ENCODE measurements at regions not wholly inside any gene's neighbourhood (a gene's known extent, or its start where the extent isn't known, plus 50 kb on each side); places are given as distances from the start of the nearest gene placed in this dataset.

- TF ChIP-seq POLR2A (IDR thresholded peaks at IDR 0.05; ENCODE audit: low read depth, low read length), result no peak
- no peak for TF ChIP-seq TAF1 (IDR thresholded peaks at IDR 0.05; ENCODE audit: low read depth, low read length)
- TF ChIP-seq POU2F2 (IDR thresholded peaks at IDR 0.05; ENCODE audit: low read depth, low read length), result no peak
- TF ChIP-seq SPI1 (IDR thresholded peaks at IDR 0.05; ENCODE audit: low read depth, low read length), result no peak
- TF ChIP-seq POLR2AphosphoS5 (IDR thresholded peaks at IDR 0.05; ENCODE audit: low read depth, low read length), result no peak
- TF ChIP-seq PAX5 (IDR thresholded peaks at IDR 0.05; ENCODE audit: insufficient read depth, low read length, severe bottlenecking), result no peak
- no peak for FAIRE-seq
- DNase-seq (ENCODE audit: insufficient read length, low spot score), result no peak
Observed at GRCh38 chr15:62945760-62946159, 96.8 kb upstream of the TPM1 start.

- FAIRE-seq (no peak), DNase-seq (ENCODE audit: insufficient read length, low spot score) (no peak)
- no peak for TF ChIP-seq PAX5 (IDR thresholded peaks at IDR 0.05; ENCODE audit: insufficient read depth, low read length, severe bottlenecking)
- TF ChIP-seq POU2F2 (IDR thresholded peaks at IDR 0.05; ENCODE audit: low read depth, low read length), result no peak
- TF ChIP-seq TAF1 (IDR thresholded peaks at IDR 0.05; ENCODE audit: low read depth, low read length), result no peak
- TF ChIP-seq POLR2AphosphoS5 (IDR thresholded peaks at IDR 0.05; ENCODE audit: low read depth, low read length), result no peak
- TF ChIP-seq POLR2A (IDR thresholded peaks at IDR 0.05; ENCODE audit: low read depth, low read length), result no peak
- no peak for TF ChIP-seq SPI1 (IDR thresholded peaks at IDR 0.05; ENCODE audit: low read depth, low read length)
Observed at GRCh38 chr15:62946940-62947339, 95.6 kb upstream of the TPM1 start.

- TF ChIP-seq POLR2A (IDR thresholded peaks at IDR 0.05; ENCODE audit: low read depth, low read length) (no peak), POLR2AphosphoS5 (IDR thresholded peaks at IDR 0.05; ENCODE audit: low read depth, low read length) (no peak), TAF1 (IDR thresholded peaks at IDR 0.05; ENCODE audit: low read depth, low read length) (no peak), PAX5 (IDR thresholded peaks at IDR 0.05; ENCODE audit: insufficient read depth, low read length, severe bottlenecking) (no peak), SPI1 (IDR thresholded peaks at IDR 0.05; ENCODE audit: low read depth, low read length) (no peak), POU2F2 (IDR thresholded peaks at IDR 0.05; ENCODE audit: low read depth, low read length) (no peak)
- DNase-seq (ENCODE audit: insufficient read length, low spot score), result no peak
- FAIRE-seq, result no peak
Observed at GRCh38 chr15:62950462-62950931, 92.0 kb upstream of the TPM1 start.

GRCh38 chr15:62951481-62951880, 91.1 kb upstream of the TPM1 start:
- TF ChIP-seq PAX5 (IDR thresholded peaks at IDR 0.05; ENCODE audit: insufficient read depth, low read length, severe bottlenecking) (no peak), TAF1 (IDR thresholded peaks at IDR 0.05; ENCODE audit: low read depth, low read length) (no peak), SPI1 (IDR thresholded peaks at IDR 0.05; ENCODE audit: low read depth, low read length) (no peak), POLR2AphosphoS5 (IDR thresholded peaks at IDR 0.05; ENCODE audit: low read depth, low read length) (no peak), POU2F2 (IDR thresholded peaks at IDR 0.05; ENCODE audit: low read depth, low read length) (no peak), POLR2A (IDR thresholded peaks at IDR 0.05; ENCODE audit: low read depth, low read length) (no peak)
- no peak for FAIRE-seq
- DNase-seq (ENCODE audit: insufficient read length, low spot score), result no peak

- no peak for DNase-seq (ENCODE audit: insufficient read length, low spot score)
- FAIRE-seq, result no peak
- TF ChIP-seq PAX5 (IDR thresholded peaks at IDR 0.05; ENCODE audit: insufficient read depth, low read length, severe bottlenecking) (no peak), POLR2AphosphoS5 (IDR thresholded peaks at IDR 0.05; ENCODE audit: low read depth, low read length) (no peak), POU2F2 (IDR thresholded peaks at IDR 0.05; ENCODE audit: low read depth, low read length) (no peak), TAF1 (IDR thresholded peaks at IDR 0.05; ENCODE audit: low read depth, low read length) (no peak), SPI1 (IDR thresholded peaks at IDR 0.05; ENCODE audit: low read depth, low read length) (no peak), POLR2A (IDR thresholded peaks at IDR 0.05; ENCODE audit: low read depth, low read length) (no peak)
Observed at GRCh38 chr15:62953021-62953420, 89.5 kb upstream of the TPM1 start.

GRCh38 chr15:62953496-62954045, 89.0 kb upstream of the TPM1 start:
- TF ChIP-seq POLR2AphosphoS5 (IDR thresholded peaks at IDR 0.05; ENCODE audit: low read depth, low read length) (no peak), TAF1 (IDR thresholded peaks at IDR 0.05; ENCODE audit: low read depth, low read length) (no peak), SPI1 (IDR thresholded peaks at IDR 0.05; ENCODE audit: low read depth, low read length) (no peak), PAX5 (IDR thresholded peaks at IDR 0.05; ENCODE audit: insufficient read depth, low read length, severe bottlenecking) (no peak), POU2F2 (IDR thresholded peaks at IDR 0.05; ENCODE audit: low read depth, low read length) (no peak), POLR2A (IDR thresholded peaks at IDR 0.05; ENCODE audit: low read depth, low read length) (no peak)
- DNase-seq (ENCODE audit: insufficient read length, low spot score) (no peak), FAIRE-seq (no peak)

DNA sequence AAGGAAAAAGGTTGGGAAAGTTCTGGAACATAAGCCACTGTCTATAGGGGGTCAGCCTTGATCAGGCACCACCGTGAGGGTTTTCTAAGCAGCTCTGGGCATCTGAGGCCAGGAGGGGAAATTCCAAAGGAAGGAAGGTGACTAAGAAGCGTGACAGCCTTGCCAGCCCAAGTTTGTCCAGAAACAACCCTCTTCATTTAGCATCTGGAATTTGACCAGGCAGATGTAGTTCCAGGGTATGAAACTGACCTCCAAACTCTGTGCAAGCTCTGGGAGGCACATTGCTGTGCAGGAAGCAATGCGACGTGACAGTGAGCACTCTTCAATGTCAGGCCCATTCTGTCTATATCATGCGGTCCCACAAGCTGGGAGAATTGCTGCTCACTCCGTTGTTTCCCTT, 85.4 kb upstream of the TPM1 start:
- FAIRE-seq (no peak), DNase-seq (ENCODE audit: insufficient read length, low spot score) (no peak)
- TF ChIP-seq POLR2A (IDR thresholded peaks at IDR 0.05; ENCODE audit: low read depth, low read length) (no peak), POLR2AphosphoS5 (IDR thresholded peaks at IDR 0.05; ENCODE audit: low read depth, low read length) (no peak)

- DNase-seq (ENCODE audit: insufficient read length, low spot score) (no peak), FAIRE-seq (no peak)
- TF ChIP-seq POLR2A (IDR thresholded peaks at IDR 0.05; ENCODE audit: low read depth, low read length) (no peak), PAX5 (IDR thresholded peaks at IDR 0.05; ENCODE audit: insufficient read depth, low read length, severe bottlenecking) (no peak), TAF1 (IDR thresholded peaks at IDR 0.05; ENCODE audit: low read depth, low read length) (no peak), POLR2AphosphoS5 (IDR thresholded peaks at IDR 0.05; ENCODE audit: low read depth, low read length) (no peak), SPI1 (IDR thresholded peaks at IDR 0.05; ENCODE audit: low read depth, low read length) (no peak), POU2F2 (IDR thresholded peaks at IDR 0.05; ENCODE audit: low read depth, low read length) (no peak)
Observed at GRCh38 chr15:62958528-62959363, 83.8 kb upstream of the TPM1 start.

GRCh38 chr15:62961134-62961533, 81.4 kb upstream of the TPM1 start:
- TF ChIP-seq SPI1 (IDR thresholded peaks at IDR 0.05; ENCODE audit: low read depth, low read length) (no peak), POLR2A (IDR thresholded peaks at IDR 0.05; ENCODE audit: low read depth, low read length) (no peak), POLR2AphosphoS5 (IDR thresholded peaks at IDR 0.05; ENCODE audit: low read depth, low read length) (no peak), POU2F2 (IDR thresholded peaks at IDR 0.05; ENCODE audit: low read depth, low read length) (no peak), PAX5 (IDR thresholded peaks at IDR 0.05; ENCODE audit: insufficient read depth, low read length, severe bottlenecking) (no peak), TAF1 (IDR thresholded peaks at IDR 0.05; ENCODE audit: low read depth, low read length) (no peak)
- DNase-seq (ENCODE audit: insufficient read length, low spot score), result no peak
- no peak for FAIRE-seq
